Right ventricle myocardium inferior (tissue), 1 donor: ENCODE measurements at regions not wholly inside any gene's neighbourhood (a gene's known extent, or its start where the extent isn't known, plus 50 kb on each side); places are given as distances from the start of the nearest gene placed in this dataset.
"Not testable (repeated sequence)": the region's sequence is repeated elsewhere in the genome, so short reads cannot be mapped to it uniquely, and the experiment has no call there.

Source experiments
- ATAC-seq: fragments of 200-7000 bp; cut with Tn5 transposase; one replicate; pipeline ENCODE4 v1.9.1; 2020; ENCODE audit warnings: mild to moderate bottlenecking, moderate library complexity
- DNase-seq: peaks from one replicate; pipeline ENCODE4 v3.0.0; 2021; ENCODE audit errors: missing footprints
- intact Hi-C: fragments of 100-400 bp; cut with DNase I; formaldehyde crosslinking; loops from one replicate; pipeline ENCODE4 v1.11.0; 2022
- donor health status: DM: no; HTN: yes; CAD: no; lungs with severe emphysema.

DNA sequence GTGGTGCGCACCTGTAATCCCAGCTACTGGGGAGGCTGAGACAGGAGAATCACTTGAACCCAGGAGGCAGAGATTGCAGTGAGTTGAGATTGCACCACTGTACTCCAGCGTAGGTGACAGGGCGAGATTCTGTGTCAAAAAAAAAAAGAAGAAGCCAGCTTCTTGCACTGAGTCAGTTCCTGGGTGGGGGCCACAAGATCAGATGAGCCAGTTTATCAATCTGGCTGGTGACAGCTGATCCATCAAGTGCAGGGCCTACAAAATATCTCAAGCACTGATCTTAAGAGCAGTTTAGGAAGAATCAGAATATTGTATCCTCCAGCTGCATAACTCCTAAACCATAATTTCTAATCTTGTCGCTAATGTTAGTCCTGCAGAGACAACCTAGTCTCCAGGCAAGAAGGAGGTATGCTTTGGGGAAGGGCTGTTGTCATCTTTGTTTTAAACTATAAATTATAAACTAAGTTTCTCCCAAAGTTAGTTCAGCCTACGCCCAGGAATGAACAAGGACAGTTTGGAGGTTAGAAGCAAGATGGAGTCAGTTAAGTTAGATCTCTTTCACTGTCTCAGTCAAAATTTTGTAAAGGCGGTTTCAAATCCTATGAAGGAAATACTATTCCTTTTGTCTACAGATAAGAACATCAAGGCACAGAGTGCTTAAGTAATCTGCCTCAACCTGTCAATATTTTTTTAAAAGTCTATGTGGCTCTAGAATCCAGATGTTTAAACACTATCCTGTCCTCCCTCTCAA is 139.0 kb upstream of the NUDT4 start:
- ATAC-seq, DNase-seq, intact Hi-C loops: not testable (repeated sequence)

DNA sequence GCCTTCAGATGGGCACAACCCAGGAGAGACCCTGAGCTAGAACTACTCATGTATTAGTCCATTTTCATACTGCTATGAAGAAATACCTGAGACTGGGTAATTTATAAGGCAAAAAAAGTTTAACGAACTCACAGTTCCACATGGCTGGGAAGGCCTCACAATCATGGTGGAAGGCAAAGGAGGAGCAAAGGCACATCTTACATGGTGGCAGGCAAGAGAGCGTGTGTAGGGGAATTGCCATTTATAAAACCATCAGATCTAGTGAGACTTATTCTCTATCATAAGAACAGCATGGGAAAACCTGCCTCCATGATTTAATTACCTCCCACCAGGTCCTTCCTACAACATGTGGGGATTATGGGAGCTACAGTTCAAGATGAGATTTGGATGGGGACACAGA is 137.9 kb upstream of the NUDT4 start:
- intact Hi-C loops = loop anchor here (5.0 kb wide), 1 partner anchor 62 kb away; no protein-coding TSS in a partner anchor
- not testable (repeated sequence) for ATAC-seq, DNase-seq

DNA sequence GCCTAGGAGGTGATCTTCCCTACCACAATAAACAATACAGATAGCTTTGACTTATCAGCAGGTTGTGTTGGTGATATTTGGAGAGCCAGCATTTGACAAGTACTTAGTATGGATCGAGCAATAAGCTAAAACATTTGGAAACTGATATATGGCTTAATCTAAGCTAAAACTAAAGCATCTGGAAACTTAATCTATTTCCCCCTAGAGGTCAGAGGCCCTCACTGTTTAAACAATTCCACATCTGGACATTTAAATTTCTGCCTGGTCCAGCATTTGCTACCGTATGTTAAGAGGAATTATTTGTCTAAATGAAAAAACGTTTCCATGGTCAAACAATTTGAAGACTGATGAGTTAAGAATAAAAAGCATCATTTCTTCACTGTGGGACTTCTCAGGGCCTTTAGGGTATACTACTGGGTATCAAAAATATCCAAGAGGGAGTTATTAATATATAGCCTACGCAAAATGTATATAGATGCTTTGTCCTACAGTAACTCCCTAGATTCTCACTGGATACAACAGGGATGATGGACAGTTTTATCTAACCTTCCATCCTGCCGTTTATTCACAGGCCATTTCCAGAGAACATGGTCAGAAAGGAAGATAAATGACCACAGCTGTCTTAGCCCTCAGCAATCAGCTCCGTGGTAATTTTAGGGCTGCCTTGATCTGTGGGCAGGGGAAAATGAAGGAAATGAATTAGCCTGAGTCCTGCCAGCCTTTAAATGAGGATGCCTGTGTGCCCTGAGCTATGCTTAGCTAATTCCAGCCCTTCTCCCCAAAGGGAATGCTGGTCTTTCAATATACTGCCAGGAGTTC is 135.4 kb upstream of the NUDT4 start:
- intact Hi-C loops = loop anchor here (5.0 kb wide), 1 partner anchor 65 kb away; no protein-coding TSS in a partner anchor
- ATAC-seq = no peak
- no peak for DNase-seq

DNA sequence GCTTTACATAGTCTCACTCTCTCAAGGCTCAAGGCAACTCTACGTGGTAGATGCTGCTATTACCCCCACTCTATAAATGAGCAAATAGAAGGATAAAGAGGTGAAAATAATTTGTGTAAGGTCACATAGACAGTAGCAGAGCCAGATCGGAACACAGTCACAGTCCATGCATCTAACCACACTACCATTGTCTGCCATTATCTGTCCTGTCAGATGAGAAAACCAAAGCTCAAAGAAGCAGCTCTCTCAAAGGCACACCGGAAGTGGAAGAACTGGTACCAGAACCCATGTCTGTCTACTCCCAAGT is 134.4 kb upstream of the NUDT4 start:
- DNase-seq (no peak), ATAC-seq (no peak)
- intact Hi-C loops = loop anchor here (5.0 kb wide), 1 partner anchor 66 kb away; no protein-coding TSS in a partner anchor

DNA sequence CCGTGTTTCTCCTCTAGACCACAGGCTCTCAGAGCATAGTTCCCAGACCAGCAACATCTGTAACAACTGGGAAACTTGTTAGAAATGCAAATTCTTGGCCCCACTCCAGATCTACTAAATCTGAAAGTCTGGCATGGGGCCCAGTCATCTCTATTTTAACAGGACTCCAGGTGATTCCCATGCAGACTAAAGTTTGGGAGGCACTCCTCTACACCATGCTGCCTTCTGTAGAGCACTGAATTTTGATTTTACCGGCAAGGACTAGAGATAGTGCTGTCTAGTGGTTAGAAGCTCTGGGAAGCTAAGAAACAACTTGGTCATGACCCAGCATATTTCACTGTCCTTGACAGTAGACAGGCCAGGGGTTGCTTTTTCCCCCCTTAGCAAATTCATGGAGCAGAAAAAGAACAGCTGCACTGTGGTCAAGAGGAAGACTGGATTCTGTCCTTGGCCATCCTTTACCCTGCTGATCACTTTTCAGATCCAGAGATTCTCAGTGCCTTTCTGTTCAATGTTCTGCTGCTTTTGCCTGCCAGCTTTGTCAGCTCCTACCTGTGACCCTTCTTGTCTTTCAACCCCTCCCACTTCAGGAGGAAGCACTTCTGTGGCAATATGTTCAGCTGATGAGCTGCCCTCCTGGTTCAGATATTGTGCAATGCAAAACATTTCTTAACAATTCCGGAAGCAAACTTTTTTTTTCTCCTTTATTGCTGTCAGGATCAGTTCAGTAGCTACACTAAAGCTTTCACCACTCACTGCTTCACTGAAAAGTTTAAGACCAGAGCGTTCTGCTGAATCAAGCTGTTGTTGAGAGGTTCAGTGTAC is 133.8 kb upstream of the NUDT4 start:
- peak; percentile 65 for ATAC-seq
- intact Hi-C loops = loop anchor here (5.0 kb wide), 1 partner anchor 67 kb away; no protein-coding TSS in a partner anchor

DNA sequence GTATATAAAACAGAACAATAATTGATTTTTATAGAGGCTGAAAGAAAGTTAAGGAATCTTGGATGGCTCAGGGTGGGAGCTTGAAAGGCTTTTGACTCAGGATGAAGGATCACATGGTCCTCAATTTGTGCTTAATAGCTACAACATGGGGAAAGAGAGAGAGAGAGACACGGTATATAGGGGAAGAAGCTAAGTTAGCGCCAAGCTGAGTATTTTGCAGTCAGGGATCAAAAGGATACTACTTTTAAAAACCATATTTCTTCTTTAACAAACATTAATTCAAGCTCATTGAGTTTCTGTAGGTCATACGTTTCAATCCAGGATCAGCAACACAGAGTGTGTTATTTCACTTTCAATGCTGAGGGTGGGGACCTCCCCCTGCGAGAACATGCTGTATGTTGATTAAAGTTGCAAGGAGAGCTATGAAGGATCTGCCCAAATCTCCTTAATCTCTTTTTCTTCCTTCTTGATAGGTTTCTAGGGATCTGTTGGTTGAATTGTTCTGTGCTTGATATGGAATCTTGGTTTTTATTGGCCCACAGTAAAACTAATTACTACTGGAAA is 133.1 kb upstream of the NUDT4 start:
- intact Hi-C loops = loop anchor here (5.0 kb wide), 1 partner anchor 67 kb away; no protein-coding TSS in a partner anchor
- ATAC-seq = peak; percentile 20
- no peak for DNase-seq

More for the DNA sequence above, 133.8 kb upstream of the NUDT4 start:
- DNase-seq = no peak

DNA sequence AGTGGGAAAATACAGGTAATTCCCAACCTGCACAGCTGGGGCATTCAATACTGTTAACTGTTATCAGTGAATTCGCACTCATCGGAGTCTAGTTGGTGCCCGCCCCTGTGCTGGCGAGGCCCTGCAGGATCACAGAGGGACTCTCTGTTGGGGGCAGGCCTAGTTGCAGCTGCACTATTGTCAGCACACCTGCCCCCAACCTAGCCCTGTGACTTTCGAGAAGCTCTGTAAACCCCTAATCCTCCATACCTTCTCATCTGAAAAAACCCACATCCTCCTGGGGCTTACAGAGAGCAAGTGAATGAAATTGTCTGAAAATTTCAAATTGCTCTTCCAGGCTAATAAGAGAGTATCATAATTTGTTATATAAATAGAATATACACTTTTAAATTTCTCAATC is 132.2 kb upstream of the NUDT4 start:
- no peak for DNase-seq
- no peak for ATAC-seq
- intact Hi-C loops = no loop called here

DNA sequence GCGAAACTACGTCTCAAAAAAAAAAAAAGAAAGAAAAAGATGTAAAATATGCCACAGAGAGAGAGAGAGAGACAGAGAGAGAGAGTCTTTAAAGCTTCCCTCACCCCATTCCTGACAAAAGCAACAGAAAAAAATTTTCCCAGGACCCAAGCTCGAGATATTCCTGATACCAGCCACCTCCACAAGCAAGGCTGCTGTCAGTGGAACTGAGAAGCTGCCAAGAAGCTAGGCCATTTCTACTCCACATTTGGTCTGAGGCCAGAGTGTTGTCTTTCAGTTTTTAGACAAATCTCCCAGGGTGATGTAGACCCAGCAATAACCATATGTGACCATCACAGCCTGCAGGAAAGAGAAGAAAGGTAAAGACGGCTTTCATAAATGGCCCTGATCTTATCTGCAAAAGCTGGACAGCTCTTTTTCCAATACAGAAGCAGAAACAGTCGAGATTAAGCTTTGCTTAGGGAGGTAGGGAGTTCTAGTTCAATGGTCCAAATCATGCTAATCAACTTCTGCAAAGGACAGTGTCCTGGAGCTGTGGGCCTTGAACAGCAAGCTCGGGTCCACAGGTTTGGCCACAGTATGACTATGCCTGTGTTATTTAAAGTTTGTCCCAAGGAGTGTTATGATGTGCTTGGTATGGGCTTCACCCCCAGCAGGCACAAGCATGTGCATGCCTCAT is 130.3 kb upstream of the NUDT4 start:
- DNase-seq (no peak), ATAC-seq (peak; percentile 24)
- intact Hi-C loops = no loop called here

DNA sequence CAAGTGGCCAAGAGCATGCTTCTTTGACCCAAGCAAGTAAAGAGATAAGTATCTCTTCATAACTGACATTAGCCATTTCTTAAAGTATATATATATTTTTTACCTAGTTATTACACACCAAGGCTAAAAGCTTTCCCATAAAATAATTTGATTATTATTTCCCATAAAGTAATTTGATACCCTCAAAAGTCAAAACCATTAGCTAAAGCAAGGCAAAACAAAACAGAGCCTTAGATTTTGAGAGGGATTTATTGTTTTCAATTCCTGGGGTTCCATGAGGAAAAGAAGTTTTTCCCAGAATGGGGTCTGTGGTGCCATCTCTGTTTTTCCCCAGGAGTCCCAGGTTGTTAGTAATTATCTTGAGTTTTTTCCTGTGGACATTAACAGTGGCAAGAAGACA is 125.5 kb upstream of the NUDT4 start:
- no peak for DNase-seq
- intact Hi-C loops = no loop called here
- no peak for ATAC-seq

DNA sequence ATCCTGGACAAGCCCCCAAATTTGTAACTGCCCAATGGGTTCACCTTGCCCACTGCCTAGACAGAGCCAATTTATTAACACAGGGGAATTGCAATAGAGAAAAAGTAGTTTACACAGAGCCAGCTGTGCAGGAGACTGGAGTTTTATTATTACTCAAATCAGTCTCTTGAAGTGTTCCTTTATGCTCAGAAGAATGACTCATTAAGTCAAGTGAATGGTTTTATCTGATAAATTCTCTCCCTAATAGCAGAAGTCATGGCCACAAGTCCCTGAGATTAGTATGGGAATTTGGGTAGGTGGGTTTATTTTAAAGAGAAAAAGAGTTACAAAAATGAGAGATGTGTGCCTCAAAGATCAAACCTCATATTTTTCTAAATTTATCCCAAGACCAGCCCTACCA is 122.8 kb upstream of the NUDT4 start:
- intact Hi-C loops = no loop called here
- DNase-seq (no peak), ATAC-seq (no peak)

DNA sequence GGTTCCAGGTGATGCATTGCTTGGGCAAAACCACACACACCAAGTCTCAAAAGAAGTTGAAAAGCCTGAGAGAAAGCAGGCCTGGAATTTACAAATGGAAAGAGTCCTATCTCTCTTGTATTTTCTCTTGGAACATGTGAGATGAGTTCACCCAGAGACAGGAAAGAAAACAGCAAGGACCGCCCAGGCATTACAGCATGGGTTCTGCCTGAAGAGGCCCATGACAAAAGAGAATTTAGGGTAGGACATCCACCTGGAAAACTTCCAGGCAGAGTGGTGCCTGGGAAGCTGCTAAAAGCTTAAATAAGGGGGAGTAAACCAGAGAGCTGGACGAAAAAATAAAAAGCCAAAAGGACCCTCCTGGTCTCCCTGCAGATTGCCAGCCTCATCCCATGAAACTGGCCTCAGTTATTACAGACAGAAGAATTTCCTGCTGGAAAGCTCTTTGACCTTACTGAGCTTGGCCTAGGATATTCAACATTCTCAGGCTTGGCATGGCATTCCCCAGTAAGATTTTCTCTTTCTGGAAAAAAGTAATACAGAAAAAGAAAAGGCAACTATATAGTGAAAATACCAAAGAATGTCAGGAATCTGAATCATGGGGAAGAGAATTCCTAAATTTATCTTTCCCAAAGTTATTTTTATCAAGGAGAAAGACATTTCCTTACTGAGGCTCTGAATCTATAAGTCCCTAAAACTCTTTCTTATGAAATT is 121.3 kb upstream of the NUDT4 start:
- ATAC-seq (no peak), DNase-seq (no peak)
- intact Hi-C loops = no loop called here

DNA sequence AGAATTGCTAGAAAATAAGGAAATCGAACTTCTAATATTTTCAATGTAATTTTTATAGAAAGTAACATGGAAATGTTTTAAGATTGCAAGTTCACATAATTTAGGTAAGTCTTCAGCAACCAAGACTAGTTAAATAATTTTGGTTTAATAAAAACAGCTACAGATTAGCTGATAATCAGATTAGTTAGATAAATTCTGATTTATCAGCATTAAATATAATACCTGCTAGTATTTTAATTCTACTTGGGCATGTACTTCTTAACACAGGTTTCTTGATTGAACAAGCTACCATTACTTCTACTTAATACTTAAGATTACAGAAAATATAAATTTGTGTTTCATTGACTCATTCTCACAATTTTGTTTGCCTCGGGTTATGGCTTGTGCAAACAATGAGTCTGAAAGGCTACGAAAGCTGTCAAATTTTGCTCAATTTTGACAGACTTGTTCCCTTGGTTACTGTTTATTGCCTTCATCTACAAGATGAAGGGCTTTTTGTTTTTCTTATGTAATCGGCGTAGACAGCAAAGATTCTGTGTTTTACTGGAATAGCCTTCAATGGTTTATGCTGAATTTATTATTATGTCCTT is 116.1 kb upstream of the NUDT4 start:
- intact Hi-C loops = no loop called here
- ATAC-seq (no peak), DNase-seq (no peak)

DNA sequence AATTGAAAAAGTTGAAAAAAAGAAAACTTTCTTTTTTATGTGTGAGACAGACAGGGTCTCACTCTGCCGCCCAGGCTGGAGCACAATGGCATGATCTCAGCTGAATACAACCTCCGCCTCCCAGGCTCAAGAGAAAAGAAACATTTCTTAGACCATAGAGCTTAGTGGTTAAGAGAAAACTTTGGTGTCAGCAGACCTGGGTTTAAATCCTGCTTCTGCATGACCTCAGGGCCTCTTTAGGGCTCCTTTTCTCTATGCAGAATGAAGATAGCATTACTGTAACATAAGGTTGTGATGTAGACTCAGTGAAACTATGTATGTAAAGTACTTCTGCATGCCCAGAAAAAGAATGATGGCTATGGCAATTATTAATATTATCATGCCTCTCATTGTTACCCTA is 104.7 kb upstream of the NUDT4 start:
- intact Hi-C loops = no loop called here
- ATAC-seq = no peak
- DNase-seq = no peak

DNA sequence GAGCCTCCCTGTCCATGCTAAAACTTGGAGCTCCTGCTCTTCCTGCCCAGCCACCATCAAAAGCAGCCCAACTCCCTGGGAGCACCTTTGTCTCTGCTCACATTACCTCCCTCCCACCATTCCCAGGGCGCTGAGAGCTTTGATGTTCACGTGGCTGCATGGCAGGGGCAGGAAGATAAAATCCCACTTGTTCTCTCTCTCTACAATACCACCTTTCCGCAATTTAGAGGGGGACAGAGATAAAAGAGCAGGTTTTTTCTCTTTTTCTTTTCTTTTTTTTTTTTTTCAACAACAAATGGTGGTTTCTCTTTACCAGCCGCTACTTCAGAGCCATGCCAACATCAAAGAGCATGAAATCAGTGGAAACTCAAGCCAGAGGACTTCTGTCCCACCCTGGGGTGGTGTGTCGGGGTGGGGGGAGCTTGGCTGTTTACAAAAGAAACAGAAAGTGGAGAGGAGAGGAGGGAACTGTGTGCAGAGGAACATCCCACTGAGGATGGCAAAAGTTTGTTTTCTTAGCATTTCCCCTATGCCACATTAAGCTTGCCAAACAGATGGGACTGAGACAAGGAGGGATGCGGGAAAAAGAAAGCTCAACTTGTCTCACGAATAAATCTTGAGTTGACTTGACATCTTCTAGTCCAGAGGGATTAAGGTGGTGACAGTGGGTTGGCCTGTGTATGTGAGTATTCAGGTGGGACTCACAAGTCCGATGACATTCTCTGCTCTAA is 103.7 kb upstream of the NUDT4 start:
- intact Hi-C loops = no loop called here
- ATAC-seq (no peak), DNase-seq (no peak)

DNA sequence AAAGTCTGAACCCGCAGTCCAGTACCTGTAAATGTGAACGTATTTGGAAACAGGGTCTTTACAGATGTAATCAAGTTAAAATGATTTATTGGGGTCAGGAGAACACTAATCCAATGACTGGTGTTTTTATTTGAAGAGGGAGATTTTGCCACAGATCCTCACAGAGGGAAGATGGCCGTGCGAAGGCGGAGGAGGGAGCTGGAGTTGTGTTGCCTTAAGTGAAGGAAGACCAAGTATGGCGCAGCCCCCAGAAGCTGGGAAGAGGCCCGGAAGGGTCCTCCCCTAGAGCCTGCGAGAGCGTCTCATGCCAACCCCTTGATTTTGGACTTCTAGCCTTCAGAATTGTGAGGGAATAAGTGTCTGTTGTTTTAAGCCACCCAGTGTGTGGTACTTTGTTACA is 102.8 kb upstream of the NUDT4 start:
- ATAC-seq (no peak), DNase-seq (no peak)
- intact Hi-C loops = no loop called here

DNA sequence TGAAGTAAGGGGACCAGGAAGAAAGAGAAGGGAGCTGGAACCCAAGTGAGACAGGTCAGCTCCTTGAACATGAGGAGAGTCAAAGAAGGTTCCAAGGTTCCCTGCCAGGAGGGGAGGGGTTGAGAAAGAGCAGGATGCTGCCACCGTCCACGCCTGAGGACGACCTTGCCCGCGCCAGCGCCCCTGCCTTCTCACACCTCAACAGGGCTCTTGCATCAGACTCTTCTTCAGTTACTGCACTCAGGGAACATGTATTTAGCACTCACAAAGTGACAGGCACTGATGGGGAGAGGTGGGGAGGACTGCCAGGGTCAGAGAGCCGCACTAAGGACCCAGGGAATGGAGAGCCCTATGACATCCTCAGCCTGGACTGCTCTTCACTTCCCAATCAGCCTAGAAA is 102.1 kb upstream of the NUDT4 start:
- DNase-seq (no peak), ATAC-seq (no peak)
- intact Hi-C loops = no loop called here
